Prostate gland (tissue), 2 donors: ENCODE measurements at regions not wholly inside any gene's neighbourhood (a gene's known extent, or its start where the extent isn't known, plus 50 kb on each side); places are given as distances from the start of the nearest gene placed in this dataset.

Source experiments
- DNase-seq: peaks from one replicate; pipeline ENCODE4 v3.0.0-alpha.2; 2019; ENCODE audit warnings: low spot score
- H3K27ac ChIP-seq, 2 donors: fragments of 200-600 bp; sonication (generic); 2 replicates each; pipeline ENCODE4 v1.5.1; 2017 to 2019
- H3K27me3 ChIP-seq: fragments of 200-600 bp; sonication (generic); replicated peaks from 2 replicates; pipeline ENCODE4 v1.5.1; 2019; ENCODE audit not compliant: insufficient read depth
- H3K36me3 ChIP-seq, 2 donors: fragments of 200-600 bp; sonication (generic); 1 replicate in 1 of 2; 2 replicates in 1 of 2; pipeline versions ENCODE4 v1.5.1 to v1.8.1; 2017 to 2019
- H3K4me1 ChIP-seq: fragments of 200-600 bp; sonication (generic); replicated peaks from 2 replicates; pipeline ENCODE4 v1.5.1; 2019
- H3K4me3 ChIP-seq, 2 donors: fragments of 200-600 bp; sonication (generic); 2 replicates each; pipeline ENCODE4 v1.5.1; 2017 to 2019
- H3K9me3 ChIP-seq: fragments of 200-600 bp; sonication (generic); 2 replicates; pipeline ENCODE4 v1.5.1; 2017
- CTCF ChIP-seq, 4 experiments: fragments of 200-600 bp in 2 of 4; fragments of 450-650 bp in 2 of 4; sonication (generic) in 2 of 4; IDR thresholded peaks; 1 replicate in 3 of 4; 2 replicates in 1 of 4; pipeline ENCODE4 v1.5.1; 2016 to 2019; ENCODE audit warnings: antibody characterized with exemption in 4 of 4, mild to moderate bottlenecking in 2 of 4, moderate library complexity in 2 of 4
- POLR2A ChIP-seq: fragments of 450-650 bp; IDR thresholded peaks from one replicate; pipeline ENCODE4 v1.6.1; 2016; ENCODE audit warnings: antibody characterized with exemption, mild to moderate bottlenecking
- POLR2AphosphoS5 ChIP-seq: sonication (generic); formaldehyde crosslinking; IDR thresholded peaks from one replicate; pipeline ENCODE4 v1.6.1; 2017; ENCODE audit warnings: antibody characterized with exemption
- WGBS: methylation state at CpG from one replicate; pipeline ENCODE4 v1.1.5; 2018; 5-methylcytosine and 5-hydroxymethylcytosine counted together
- intact Hi-C: fragments of 100-400 bp; cut with DNase I; formaldehyde crosslinking; loops from one replicate; pipeline ENCODE4 v1.14.2; 2022

GRCh38 chr2:58539973-58540372 lies 298.8 kb upstream of the FANCL start:
- Histone ChIP-seq H3K27ac (no peak overlapping the region), H3K4me3 (no peak overlapping the region), H3K27me3 (no peaks in the 10 kb centered on the region), H3K4me1 (no peaks in the 10 kb centered on the region), H3K9me3 (no peaks in the 10 kb centered on the region), H3K36me3 (no peaks in the 10 kb centered on the region)
- intact Hi-C loops, result no loop called here
- WGBS, result 48% methylated on average over 4 of the region's 4 CpGs
- DNase-seq, result no peak
- TF ChIP-seq CTCF (IDR thresholded peaks at IDR 0.05) (no peak), POLR2AphosphoS5 (no peak), POLR2A (no peak)

DNA sequence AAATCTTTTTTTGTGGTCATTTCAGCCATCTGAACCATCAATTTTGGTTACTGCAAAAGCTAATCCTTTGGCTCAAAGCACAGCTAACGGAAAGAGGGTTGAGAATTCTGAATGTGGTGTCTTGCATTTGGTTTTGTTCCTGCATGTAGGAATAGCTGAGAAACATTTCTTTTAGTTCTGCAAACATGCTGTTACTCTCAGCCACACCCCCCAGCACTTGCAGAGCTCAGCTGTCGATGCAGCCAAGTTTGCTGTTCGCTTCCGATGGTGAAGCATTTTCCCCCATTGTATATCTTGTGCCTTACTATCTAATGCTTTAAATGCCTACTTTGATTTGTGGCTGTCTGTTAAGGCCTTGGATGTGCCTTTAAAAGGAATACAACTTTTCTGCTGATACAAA lies 294.9 kb upstream of the FANCL start:
- no peaks in the 10 kb centered on the region for H3K27me3 ChIP-seq
- H3K9me3 ChIP-seq, result no peaks in the 10 kb centered on the region
- no peaks in the 10 kb centered on the region for H3K36me3 ChIP-seq
- no peak for TF ChIP-seq POLR2AphosphoS5
- no peak for TF ChIP-seq POLR2A
- no peak for TF ChIP-seq CTCF (IDR thresholded peaks at IDR 0.05)
- intact Hi-C loops, result no loop called here
- no peak for DNase-seq
- no peaks in the 10 kb centered on the region for H3K4me1 ChIP-seq
- no peak overlapping the region for H3K27ac ChIP-seq
- 39% methylated on average over 4 of the region's 4 CpGs for WGBS
- H3K4me3 ChIP-seq, result no peak overlapping the region

GRCh38 chr2:58535182-58535581 lies 294.1 kb upstream of the FANCL start:
- Histone ChIP-seq H3K36me3 (no peaks in the 10 kb centered on the region), H3K27ac (no peak overlapping the region), H3K9me3 (no peaks in the 10 kb centered on the region), H3K27me3 (no peaks in the 10 kb centered on the region), H3K4me1 (no peaks in the 10 kb centered on the region), H3K4me3 (no peak overlapping the region)
- 45% methylated on average over 1 of the region's 1 CpG for WGBS
- TF ChIP-seq CTCF (IDR thresholded peaks at IDR 0.05) (no peak), POLR2AphosphoS5 (no peak), POLR2A (no peak)
- DNase-seq, result no peak
- intact Hi-C loops, result no loop called here

- intact Hi-C loops, result no loop called here
- WGBS, result 86% methylated on average over 3 of the region's 3 CpGs
- no peak for DNase-seq
Observed at GRCh38 chr2:58533376-58533775, 292.3 kb upstream of the FANCL start.

More at GRCh38 chr2:58533376-58533775, 292.3 kb upstream of the FANCL start:
- H3K4me3 ChIP-seq, result no peak overlapping the region
- no peaks in the 10 kb centered on the region for H3K36me3 ChIP-seq
- no peaks in the 10 kb centered on the region for H3K27me3 ChIP-seq
- no peaks in the 10 kb centered on the region for H3K4me1 ChIP-seq
- no peaks in the 10 kb centered on the region for H3K9me3 ChIP-seq
- H3K27ac ChIP-seq, result no peak overlapping the region
- TF ChIP-seq POLR2AphosphoS5, result no peak
- TF ChIP-seq CTCF (IDR thresholded peaks at IDR 0.05), result no peak
- TF ChIP-seq POLR2A, result no peak
